Loucy (cell line): ENCODE measurements at regions not wholly inside any gene's neighbourhood (a gene's known extent, or its start where the extent isn't known, plus 50 kb on each side); places are given as distances from the start of the nearest gene placed in this dataset.

Experiments
- H2AFZ ChIP-seq: fragments of 200-600 bp; sonication (generic); 2 replicates; pipeline ENCODE4 v1.6.0; 2016; ENCODE audit warnings: antibody characterized with exemption, mild to moderate bottlenecking, low read length, moderate library complexity
- H3F3A ChIP-seq: fragments of 200-600 bp; 2 replicates; pipeline ENCODE4 v1.6.0; 2016; ENCODE audit warnings: antibody characterized with exemption, low read depth, mild to moderate bottlenecking
- H3K27me3 ChIP-seq: fragments of 200-600 bp; sonication (generic); 2 replicates; pipeline ENCODE4 v1.6.1; 2014; ENCODE audit warnings: low read length, mild to moderate bottlenecking; ENCODE audit not compliant: insufficient read depth, poor library complexity, severe bottlenecking
- H3K36me3 ChIP-seq: fragments of 200-600 bp; sonication (generic); 2 replicates; pipeline ENCODE4 v1.6.1; 2016; ENCODE audit warnings: low read length; ENCODE audit not compliant: insufficient read depth
- H3K4me1 ChIP-seq: fragments of 200-600 bp; sonication (generic); 2 replicates; pipeline ENCODE4 v1.5.1; 2014; ENCODE audit warnings: low read length, mild to moderate bottlenecking; ENCODE audit not compliant: insufficient read depth, poor library complexity, severe bottlenecking
- H3K4me2 ChIP-seq: fragments of 200-600 bp; sonication (generic); 2 replicates; pipeline ENCODE4 v1.6.0; 2014; ENCODE audit warnings: antibody characterized with exemption, low read length, low read depth, mild to moderate bottlenecking; ENCODE audit not compliant: poor library complexity, severe bottlenecking
- H3K4me3 ChIP-seq: fragments of 200-600 bp; sonication (generic); 2 replicates; pipeline ENCODE4 v1.5.1; 2014; ENCODE audit warnings: low read length, mild to moderate bottlenecking, mixed read lengths; ENCODE audit not compliant: poor library complexity, severe bottlenecking
- H3K79me2 ChIP-seq: fragments of 200-600 bp; sonication (generic); 2 replicates; pipeline ENCODE4 v1.6.1; 2014; ENCODE audit warnings: low read length; ENCODE audit not compliant: insufficient read depth
- H3K9ac ChIP-seq: fragments of 200-600 bp; sonication (generic); 2 replicates; pipeline ENCODE4 v1.6.0; 2014; ENCODE audit warnings: mild to moderate bottlenecking, low read depth, low read length, moderate library complexity; ENCODE audit not compliant: poor library complexity, severe bottlenecking
- H3K9me2 ChIP-seq: fragments of 200-600 bp; sonication (generic); replicated peaks from 2 replicates; pipeline ENCODE4 v1.6.1; 2016; ENCODE audit warnings: low read depth, low read length, mixed read lengths
- H3K9me3 ChIP-seq: fragments of 200-600 bp; sonication (generic); 2 replicates; pipeline ENCODE4 v1.6.1; 2014; ENCODE audit warnings: mild to moderate bottlenecking, antibody characterized with exemption, low read length, low read depth; ENCODE audit not compliant: insufficient read depth
- H4K20me1 ChIP-seq: fragments of 200-600 bp; sonication (generic); 2 replicates; pipeline ENCODE4 v1.6.0; 2014; ENCODE audit warnings: antibody characterized with exemption, low read length, mild to moderate bottlenecking; ENCODE audit not compliant: insufficient read depth, poor library complexity, severe bottlenecking
- CTCF ChIP-seq: fragments of 200-600 bp; sonication (generic); conservative IDR thresholded peaks from 2 replicates; pipeline ENCODE4 v1.5.1; 2014; ENCODE audit warnings: mild to moderate bottlenecking, antibody characterized with exemption, low read length
- EZH2phosphoT487 ChIP-seq: fragments of 200-600 bp; IDR thresholded peaks from 2 replicates; pipeline ENCODE4 v1.6.1; 2018; ENCODE audit warnings: antibody characterized with exemption, mild to moderate bottlenecking, moderate library complexity, borderline replicate concordance

- H3K4me3 ChIP-seq, result no peak overlapping the region
- no peaks in the 10 kb centered on the region for H3K9me2 ChIP-seq
- no peak overlapping the region for H2AFZ ChIP-seq
- H3K4me1 ChIP-seq, result no peaks in the 10 kb centered on the region
- no peak overlapping the region for H3K9ac ChIP-seq
- H3K4me2 ChIP-seq, result no peak overlapping the region
- H3F3A ChIP-seq, result no peaks in the 10 kb centered on the region
- no peaks in the 10 kb centered on the region for H3K27me3 ChIP-seq
- peaks cover 7% of the 10 kb centered on the region; the same call in 1 of the 2 replicates for H3K9me3 ChIP-seq
- H4K20me1 ChIP-seq, result no peaks in the 10 kb centered on the region
- TF ChIP-seq EZH2phosphoT487, result no peak
- TF ChIP-seq CTCF, result no peak
- H3K36me3 ChIP-seq, result no peaks in the 10 kb centered on the region
- no peaks in the 10 kb centered on the region for H3K79me2 ChIP-seq
These were observed 181.4 kb upstream of the WSCD1 start for GRCh38 chr17:5888811-5889210.

- Histone ChIP-seq H3F3A (no peaks in the 10 kb centered on the region), H3K4me3 (no peak overlapping the region), H3K4me1 (no peaks in the 10 kb centered on the region), H3K79me2 (no peaks in the 10 kb centered on the region), H2AFZ (no peak overlapping the region), H3K9me3 (0 out of 2 replicates have a peak, but pooled peaks cover 6% of the 10 kb centered on the region), H4K20me1 (no peaks in the 10 kb centered on the region), H3K9me2 (no peaks in the 10 kb centered on the region), H3K36me3 (no peaks in the 10 kb centered on the region), H3K9ac (no peak overlapping the region), H3K4me2 (no peak overlapping the region), H3K27me3 (no peaks in the 10 kb centered on the region)
- TF ChIP-seq EZH2phosphoT487, result no peak
- no peak for TF ChIP-seq CTCF
These were observed 177.1 kb upstream of the WSCD1 start for GRCh38 chr17:5892921-5893675.

- Histone ChIP-seq H3K4me1 (no peaks in the 10 kb centered on the region), H3F3A (no peaks in the 10 kb centered on the region), H3K79me2 (no peaks in the 10 kb centered on the region), H3K4me3 (no peak overlapping the region), H4K20me1 (no peaks in the 10 kb centered on the region), H2AFZ (no peak overlapping the region), H3K9ac (no peak overlapping the region), H3K9me2 (no peaks in the 10 kb centered on the region), H3K4me2 (no peak overlapping the region), H3K27me3 (no peaks in the 10 kb centered on the region), H3K9me3 (0 out of 2 replicates have a peak, but pooled peaks cover 6% of the 10 kb centered on the region), H3K36me3 (no peaks in the 10 kb centered on the region)
- no peak for TF ChIP-seq EZH2phosphoT487
- no peak for TF ChIP-seq CTCF
These were observed 176.4 kb upstream of the WSCD1 start for GRCh38 chr17:5893741-5894140.
